ENCODE measurements at regions not wholly inside any gene's neighbourhood (a gene's known extent, or its start where the extent isn't known, plus 50 kb on each side); places are given as distances from the start of the nearest gene placed in this dataset.

GRCh38 chr3:118199044-118199443 is 835.6 kb downstream of the IGSF11 start:
- DNase-seq: no peak
- Histone ChIP-seq H3K36me3 (no peaks in the 10 kb centered on the region), H3K4me1 (no peaks in the 10 kb centered on the region), H3K4me3 (no peak overlapping the region), H3K27ac (no peak overlapping the region), H3K27me3 (no peaks in the 10 kb centered on the region), H3K9me3 (peaks cover 0 to 67% (median 38%) of the 10 kb centered on the region in 4 donors)
- 86 to 93% (median 91%) methylated on average over 4 of the region's 4 CpGs for WGBS, 5 donors
- intact Hi-C loops (cut with DNase I; ENCODE audit: low total_unique reads): no loop called here
- TF ChIP-seq CTCF (IDR thresholded peaks at IDR 0.05): no peak
- TF ChIP-seq EP300 (IDR thresholded peaks at IDR 0.05): no peak
- no peak for TF ChIP-seq POLR2AphosphoS5 (IDR thresholded peaks at IDR 0.05)
- no peak for TF ChIP-seq POLR2A (IDR thresholded peaks at IDR 0.05)

- H3K4me1 ChIP-seq: no peaks in the 10 kb centered on the region
- intact Hi-C loops (cut with DNase I; ENCODE audit: low total_unique reads): no loop called here
- H3K36me3 ChIP-seq: no peaks in the 10 kb centered on the region
- no peak for DNase-seq
- TF ChIP-seq POLR2A (IDR thresholded peaks at IDR 0.05) (no peak), POLR2AphosphoS5 (IDR thresholded peaks at IDR 0.05) (no peak), CTCF (IDR thresholded peaks at IDR 0.05) (no peak), EP300 (IDR thresholded peaks at IDR 0.05) (no peak)
- peaks cover 0 to 22% (median 12%) of the 10 kb centered on the region in 4 donors for H3K9me3 ChIP-seq
- H3K27me3 ChIP-seq: no peaks in the 10 kb centered on the region
- WGBS, 5 donors: 85 to 93% (median 88%) methylated on average over 5 of the region's 5 CpGs
- no peak overlapping the region for H3K4me3 ChIP-seq
- no peak overlapping the region for H3K27ac ChIP-seq
These were observed 830.5 kb downstream of the IGSF11 start for GRCh38 chr3:118204052-118204656.

- DNase-seq: no peak
- 69 to 77% (median 75%) methylated on average over 3 of the region's 3 CpGs for WGBS, 5 donors
- intact Hi-C loops (cut with DNase I; ENCODE audit: low total_unique reads): no loop called here
- no peaks in the 10 kb centered on the region for H3K4me1 ChIP-seq
- H3K27me3 ChIP-seq: no peaks in the 10 kb centered on the region
- H3K27ac ChIP-seq: no peak overlapping the region
- H3K9me3 ChIP-seq: peaks cover 0 to 8% (median 3%) of the 10 kb centered on the region in 4 donors
- no peak overlapping the region for H3K4me3 ChIP-seq
- TF ChIP-seq POLR2AphosphoS5 (IDR thresholded peaks at IDR 0.05): no peak
- no peak for TF ChIP-seq POLR2A (IDR thresholded peaks at IDR 0.05)
- no peak for TF ChIP-seq CTCF (IDR thresholded peaks at IDR 0.05)
- TF ChIP-seq EP300 (IDR thresholded peaks at IDR 0.05): no peak
- no peaks in the 10 kb centered on the region for H3K36me3 ChIP-seq
These were observed 827.4 kb downstream of the IGSF11 start for GRCh38 chr3:118207271-118207670.

- Histone ChIP-seq H3K27me3 (no peaks in the 10 kb centered on the region), H3K9me3 (no peaks in the 10 kb centered on the region), H3K27ac (no peak overlapping the region), H3K4me1 (no peaks in the 10 kb centered on the region), H3K4me3 (no peak overlapping the region), H3K36me3 (no peaks in the 10 kb centered on the region)
- 44 to 69% (median 48%) methylated on average over 2 of the region's 2 CpGs for WGBS, 5 donors
- intact Hi-C loops (cut with DNase I; ENCODE audit: low total_unique reads): no loop called here
- no peak for DNase-seq
- TF ChIP-seq EP300 (IDR thresholded peaks at IDR 0.05): no peak
- no peak for TF ChIP-seq POLR2A (IDR thresholded peaks at IDR 0.05)
- TF ChIP-seq POLR2AphosphoS5 (IDR thresholded peaks at IDR 0.05): no peak
- TF ChIP-seq CTCF (IDR thresholded peaks at IDR 0.05): no peak
These were observed 826.0 kb downstream of the IGSF11 start for GRCh38 chr3:118208642-118209041.
